ENCODE measurements at regions not wholly inside any gene's neighbourhood (a gene's known extent, or its start where the extent isn't known, plus 50 kb on each side); places are given as distances from the start of the nearest gene placed in this dataset.

- TF ChIP-seq CTCF (IDR thresholded peaks at IDR 0.05), result no peak
- TF ChIP-seq YY1 (IDR thresholded peaks at IDR 0.05; ENCODE audit: low read depth), result no peak
- no peak for TF ChIP-seq EP300 (IDR thresholded peaks at IDR 0.05; ENCODE audit: borderline replicate concordance in 1 of 2, low read depth in 1 of 2, low read length in 1 of 2)
- TF ChIP-seq USF1 (IDR thresholded peaks at IDR 0.05; ENCODE audit: borderline replicate concordance, low read depth), result no peak
- no peak for TF ChIP-seq MAX (IDR thresholded peaks at IDR 0.05; ENCODE audit: low read depth)
- no peak for TF ChIP-seq SMC3 (IDR thresholded peaks at IDR 0.05; ENCODE audit: low read depth, low read length)
- no peak for TF ChIP-seq POLR2AphosphoS5 (IDR thresholded peaks at IDR 0.05; ENCODE audit: low read depth, low read length)
- TF ChIP-seq RAD21 (IDR thresholded peaks at IDR 0.05; ENCODE audit: low read length), result no peak
- TF ChIP-seq SIN3A (IDR thresholded peaks at IDR 0.05; ENCODE audit: borderline replicate concordance, low read depth, low read length), result no peak
- TF ChIP-seq REST (IDR thresholded peaks at IDR 0.05; ENCODE audit: low read depth, low read length), result no peak
Observed at GRCh38 chr14:25180221-25180620, 130.3 kb upstream of the STXBP6 start.

All from SK-N-SH (cell line).